Loucy (cell line): ENCODE measurements at regions not wholly inside any gene's neighbourhood (a gene's known extent, or its start where the extent isn't known, plus 50 kb on each side); places are given as distances from the start of the nearest gene placed in this dataset.
"Not testable (repeated sequence)": the region's sequence is repeated elsewhere in the genome, so short reads cannot be mapped to it uniquely, and the experiment has no call there.

Source experiments
- H2AFZ ChIP-seq: fragments of 200-600 bp; sonication (generic); 2 replicates; pipeline ENCODE4 v1.6.0; 2016; ENCODE audit warnings: antibody characterized with exemption, mild to moderate bottlenecking, low read length, moderate library complexity
- H3F3A ChIP-seq: fragments of 200-600 bp; 2 replicates; pipeline ENCODE4 v1.6.0; 2016; ENCODE audit warnings: antibody characterized with exemption, low read depth, mild to moderate bottlenecking
- H3K27me3 ChIP-seq: fragments of 200-600 bp; sonication (generic); 2 replicates; pipeline ENCODE4 v1.6.1; 2014; ENCODE audit warnings: low read length, mild to moderate bottlenecking; ENCODE audit not compliant: insufficient read depth, poor library complexity, severe bottlenecking
- H3K36me3 ChIP-seq: fragments of 200-600 bp; sonication (generic); 2 replicates; pipeline ENCODE4 v1.6.1; 2016; ENCODE audit warnings: low read length; ENCODE audit not compliant: insufficient read depth
- H3K4me1 ChIP-seq: fragments of 200-600 bp; sonication (generic); 2 replicates; pipeline ENCODE4 v1.5.1; 2014; ENCODE audit warnings: low read length, mild to moderate bottlenecking; ENCODE audit not compliant: insufficient read depth, poor library complexity, severe bottlenecking
- H3K4me2 ChIP-seq: fragments of 200-600 bp; sonication (generic); 2 replicates; pipeline ENCODE4 v1.6.0; 2014; ENCODE audit warnings: antibody characterized with exemption, low read length, low read depth, mild to moderate bottlenecking; ENCODE audit not compliant: poor library complexity, severe bottlenecking
- H3K4me3 ChIP-seq: fragments of 200-600 bp; sonication (generic); 2 replicates; pipeline ENCODE4 v1.5.1; 2014; ENCODE audit warnings: low read length, mild to moderate bottlenecking, mixed read lengths; ENCODE audit not compliant: poor library complexity, severe bottlenecking
- H3K79me2 ChIP-seq: fragments of 200-600 bp; sonication (generic); 2 replicates; pipeline ENCODE4 v1.6.1; 2014; ENCODE audit warnings: low read length; ENCODE audit not compliant: insufficient read depth
- H3K9ac ChIP-seq: fragments of 200-600 bp; sonication (generic); 2 replicates; pipeline ENCODE4 v1.6.0; 2014; ENCODE audit warnings: mild to moderate bottlenecking, low read depth, low read length, moderate library complexity; ENCODE audit not compliant: poor library complexity, severe bottlenecking
- H3K9me2 ChIP-seq: fragments of 200-600 bp; sonication (generic); replicated peaks from 2 replicates; pipeline ENCODE4 v1.6.1; 2016; ENCODE audit warnings: low read depth, low read length, mixed read lengths
- H3K9me3 ChIP-seq: fragments of 200-600 bp; sonication (generic); 2 replicates; pipeline ENCODE4 v1.6.1; 2014; ENCODE audit warnings: mild to moderate bottlenecking, antibody characterized with exemption, low read length, low read depth; ENCODE audit not compliant: insufficient read depth
- H4K20me1 ChIP-seq: fragments of 200-600 bp; sonication (generic); 2 replicates; pipeline ENCODE4 v1.6.0; 2014; ENCODE audit warnings: antibody characterized with exemption, low read length, mild to moderate bottlenecking; ENCODE audit not compliant: insufficient read depth, poor library complexity, severe bottlenecking
- EZH2phosphoT487 ChIP-seq: fragments of 200-600 bp; IDR thresholded peaks from 2 replicates; pipeline ENCODE4 v1.6.1; 2018; ENCODE audit warnings: antibody characterized with exemption, mild to moderate bottlenecking, moderate library complexity, borderline replicate concordance
- TF ChIP-seq, protein P1 (sequence below): fragments of 200-600 bp; sonication (generic); conservative IDR thresholded peaks from 2 replicates; pipeline ENCODE4 v1.5.1; 2014; ENCODE audit warnings: mild to moderate bottlenecking, antibody characterized with exemption, low read length

DNA sequence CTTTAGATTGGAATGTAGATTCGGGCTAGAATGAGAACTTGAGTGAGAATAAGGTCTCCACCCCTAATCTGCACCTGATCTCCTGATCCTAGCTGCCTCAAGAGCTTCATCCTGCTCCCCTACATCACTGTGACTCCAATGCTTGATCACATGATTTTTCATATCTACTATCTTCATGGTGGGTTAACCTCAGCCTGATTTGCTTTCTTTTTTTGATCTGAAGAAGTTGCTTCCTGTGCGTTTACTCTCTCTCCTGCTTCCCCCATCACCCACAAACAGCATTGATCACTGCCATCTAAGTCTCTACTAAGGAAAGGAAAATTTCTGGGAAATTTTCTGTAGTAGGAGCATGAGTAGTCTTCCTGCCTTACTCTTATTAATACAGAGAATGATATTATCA lies 1542.1 kb upstream of the SLC10A2 start:
- TF ChIP-seq, protein P1, sequence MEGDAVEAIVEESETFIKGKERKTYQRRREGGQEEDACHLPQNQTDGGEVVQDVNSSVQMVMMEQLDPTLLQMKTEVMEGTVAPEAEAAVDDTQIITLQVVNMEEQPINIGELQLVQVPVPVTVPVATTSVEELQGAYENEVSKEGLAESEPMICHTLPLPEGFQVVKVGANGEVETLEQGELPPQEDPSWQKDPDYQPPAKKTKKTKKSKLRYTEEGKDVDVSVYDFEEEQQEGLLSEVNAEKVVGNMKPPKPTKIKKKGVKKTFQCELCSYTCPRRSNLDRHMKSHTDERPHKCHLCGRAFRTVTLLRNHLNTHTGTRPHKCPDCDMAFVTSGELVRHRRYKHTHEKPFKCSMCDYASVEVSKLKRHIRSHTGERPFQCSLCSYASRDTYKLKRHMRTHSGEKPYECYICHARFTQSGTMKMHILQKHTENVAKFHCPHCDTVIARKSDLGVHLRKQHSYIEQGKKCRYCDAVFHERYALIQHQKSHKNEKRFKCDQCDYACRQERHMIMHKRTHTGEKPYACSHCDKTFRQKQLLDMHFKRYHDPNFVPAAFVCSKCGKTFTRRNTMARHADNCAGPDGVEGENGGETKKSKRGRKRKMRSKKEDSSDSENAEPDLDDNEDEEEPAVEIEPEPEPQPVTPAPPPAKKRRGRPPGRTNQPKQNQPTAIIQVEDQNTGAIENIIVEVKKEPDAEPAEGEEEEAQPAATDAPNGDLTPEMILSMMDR = no peak
- no peak for TF ChIP-seq EZH2phosphoT487
- H3K4me2 ChIP-seq = no peak overlapping the region
- H4K20me1 ChIP-seq = no peaks in the 10 kb centered on the region
- no peak overlapping the region for H3K4me3 ChIP-seq
- H3K9me2 ChIP-seq = no peaks in the 10 kb centered on the region
- no peaks in the 10 kb centered on the region for H3F3A ChIP-seq
- no peaks in the 10 kb centered on the region for H3K4me1 ChIP-seq
- no peaks in the 10 kb centered on the region for H3K79me2 ChIP-seq
- H3K9ac ChIP-seq = no peak overlapping the region
- no peaks in the 10 kb centered on the region for H3K36me3 ChIP-seq
- no peak overlapping the region for H2AFZ ChIP-seq
- no peaks in the 10 kb centered on the region for H3K27me3 ChIP-seq
- no peaks in the 10 kb centered on the region for H3K9me3 ChIP-seq

DNA sequence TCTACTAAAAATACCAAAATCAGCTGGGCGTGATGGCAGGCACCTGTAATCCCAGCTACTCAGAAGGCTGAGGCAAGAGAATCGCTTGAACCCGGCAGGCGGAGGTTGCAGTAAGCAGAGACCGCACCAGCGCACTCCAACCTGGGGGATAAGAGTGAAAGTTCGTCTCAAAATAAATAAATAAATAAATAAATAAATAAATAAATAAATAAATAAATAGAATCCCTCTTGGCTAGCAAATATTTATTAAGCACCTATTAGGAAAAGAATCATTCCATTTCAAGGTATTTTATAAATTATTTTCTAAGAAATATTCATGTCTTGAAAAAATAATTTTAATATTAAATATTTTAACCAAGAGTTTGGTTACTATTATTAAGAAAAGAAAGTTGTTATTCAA lies 1539.2 kb upstream of the SLC10A2 start:
- H3K36me3 ChIP-seq, H2AFZ ChIP-seq, H3K9ac ChIP-seq, H3K4me1 ChIP-seq, H4K20me1 ChIP-seq, H3K79me2 ChIP-seq, H3K9me3 ChIP-seq, H3F3A ChIP-seq, H3K9me2 ChIP-seq, H3K4me3 ChIP-seq, H3K4me2 ChIP-seq, H3K27me3 ChIP-seq: not testable (repeated sequence)

DNA sequence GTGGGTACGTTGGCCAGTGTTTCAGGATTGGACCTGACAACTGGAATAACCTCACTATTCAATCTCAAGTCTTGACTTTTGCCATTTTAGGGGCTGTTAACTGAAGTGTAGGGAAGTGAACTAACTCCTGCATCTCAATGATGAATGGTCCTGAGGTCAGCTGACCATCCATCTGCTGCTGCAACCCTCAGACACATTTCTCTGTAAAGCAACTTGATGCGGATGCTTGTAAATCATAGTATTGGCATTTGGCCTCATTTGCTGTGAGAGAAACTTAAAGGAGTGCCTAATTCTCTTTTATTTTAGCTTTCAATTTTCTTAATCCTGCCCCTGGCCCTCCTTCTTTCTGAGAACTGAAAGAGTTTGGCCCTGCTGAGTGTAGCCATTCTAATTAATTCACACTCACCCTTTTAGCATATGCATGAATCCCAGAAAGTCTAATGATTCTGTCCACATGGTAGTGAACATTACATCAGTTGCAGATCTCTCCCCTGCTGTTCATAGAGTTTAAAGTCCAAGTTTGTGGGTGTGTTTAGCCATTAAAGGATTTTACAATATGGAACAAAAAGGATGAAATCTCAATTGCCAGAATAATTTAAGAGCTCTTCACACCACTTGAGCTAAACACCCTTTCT lies 1531.4 kb upstream of the SLC10A2 start:
- TF ChIP-seq EZH2phosphoT487 = no peak
- TF ChIP-seq, protein P1 = no peak
- H3K36me3 ChIP-seq = no peaks in the 10 kb centered on the region
- no peaks in the 10 kb centered on the region for H3F3A ChIP-seq
- no peak overlapping the region for H3K4me2 ChIP-seq
- no peaks in the 10 kb centered on the region for H4K20me1 ChIP-seq
- H3K27me3 ChIP-seq = no peaks in the 10 kb centered on the region
- H3K9me2 ChIP-seq = no peaks in the 10 kb centered on the region
- H3K4me3 ChIP-seq = no peak overlapping the region
- no peaks in the 10 kb centered on the region for H3K79me2 ChIP-seq
- H3K4me1 ChIP-seq = no peaks in the 10 kb centered on the region
- no peak overlapping the region for H2AFZ ChIP-seq
- no peaks in the 10 kb centered on the region for H3K9me3 ChIP-seq
- H3K9ac ChIP-seq = no peak overlapping the region

DNA sequence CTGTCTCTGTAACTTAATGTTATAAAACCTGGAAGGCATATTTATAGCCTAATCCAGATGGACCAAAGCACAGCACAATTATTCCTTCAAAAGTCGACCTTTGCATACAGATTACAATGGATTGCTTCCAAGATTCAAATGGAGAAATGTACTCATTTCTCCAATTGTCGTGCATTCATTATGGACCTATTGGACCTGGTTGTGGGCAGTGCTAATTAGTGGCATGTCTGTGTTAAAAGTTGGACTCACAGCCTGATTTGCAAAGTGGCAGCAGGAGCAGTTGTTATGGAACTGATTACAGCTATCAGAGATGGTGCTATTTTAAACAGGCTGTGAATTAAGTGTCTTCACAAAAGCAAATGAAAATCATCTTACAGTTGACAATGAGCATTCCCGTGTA lies 1529.3 kb upstream of the SLC10A2 start:
- no peaks in the 10 kb centered on the region for H3K27me3 ChIP-seq
- no peak overlapping the region for H2AFZ ChIP-seq
- H4K20me1 ChIP-seq = no peaks in the 10 kb centered on the region
- H3K4me3 ChIP-seq = no peak overlapping the region
- H3K4me1 ChIP-seq = no peaks in the 10 kb centered on the region
- H3K36me3 ChIP-seq = no peaks in the 10 kb centered on the region
- no peaks in the 10 kb centered on the region for H3F3A ChIP-seq
- no peaks in the 10 kb centered on the region for H3K79me2 ChIP-seq
- H3K9ac ChIP-seq = no peak overlapping the region
- no peaks in the 10 kb centered on the region for H3K9me2 ChIP-seq
- TF ChIP-seq, protein P1 = no peak
- TF ChIP-seq EZH2phosphoT487 = no peak
- H3K4me2 ChIP-seq = no peak overlapping the region
- no peaks in the 10 kb centered on the region for H3K9me3 ChIP-seq
